Bronchial epithelial cell (primary cell): ENCODE measurements at regions not wholly inside any gene's neighbourhood (a gene's known extent, or its start where the extent isn't known, plus 50 kb on each side); places are given as distances from the start of the nearest gene placed in this dataset.

Experiments
- DNase-seq: peaks from one replicate; pipeline ENCODE4 v3.0.0-alpha.2; 2010; ENCODE audit warnings: low read depth
- FAIRE-seq: peaks from 2 replicates; lab custom pipeline; 2011; peaks lifted over from hg19 to GRCh38; lab: Jason Lieb, UNC
- H3K27me3 ChIP-seq: 2 replicates; pipeline ENCODE4 v1.5.1; 2011; ENCODE audit warnings: low read length; ENCODE audit not compliant: control insufficient read depth, insufficient read depth
- H3K36me3 ChIP-seq: 2 replicates; pipeline ENCODE4 v1.5.1; 2011; ENCODE audit warnings: low read length; ENCODE audit not compliant: control insufficient read depth, insufficient read depth
- H3K4me3 ChIP-seq: 2 replicates; pipeline ENCODE4 v1.5.1; 2011; ENCODE audit warnings: mild to moderate bottlenecking, low read depth, low read length, control low read depth
- CTCF ChIP-seq: IDR thresholded peaks from 2 replicates; pipeline ENCODE4 v1.5.1; 2011; ENCODE audit warnings: mild to moderate bottlenecking, moderate library complexity, low read length, control low read depth, inconsistent platforms; ENCODE audit not compliant: insufficient read depth, severe bottlenecking

DNA sequence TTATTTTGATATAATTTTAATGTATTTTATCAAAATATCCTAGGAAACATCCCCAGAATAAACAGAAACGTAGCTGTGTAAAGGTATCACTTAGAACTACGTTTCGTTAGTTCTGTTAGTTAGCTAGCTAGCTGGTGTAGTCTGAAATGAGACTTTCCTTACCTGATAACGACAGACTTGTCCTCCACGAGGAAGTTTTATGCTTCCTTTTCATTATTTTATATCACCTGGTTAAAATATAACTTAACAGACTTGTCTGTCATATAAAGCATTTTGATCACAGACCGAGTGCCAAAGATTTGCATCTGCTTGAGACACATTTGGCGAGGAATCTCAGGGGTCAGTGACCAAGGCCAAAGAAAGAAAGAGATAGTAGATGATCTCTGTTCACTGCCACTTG lies 829.5 kb downstream of the VGLL3 start:
- Histone ChIP-seq H3K36me3 (no peaks in the 10 kb centered on the region), H3K27me3 (no peaks in the 10 kb centered on the region), H3K4me3 (no peak overlapping the region)
- no peak for TF ChIP-seq CTCF
- no peak for FAIRE-seq
- no peak for DNase-seq

GRCh38 chr3:86152620-86153019 lies 838.3 kb downstream of the VGLL3 start:
- Histone ChIP-seq H3K27me3 (no peaks in the 10 kb centered on the region), H3K4me3 (no peak overlapping the region), H3K36me3 (no peaks in the 10 kb centered on the region)
- TF ChIP-seq CTCF: no peak
- FAIRE-seq (no peak), DNase-seq (no peak)

DNA sequence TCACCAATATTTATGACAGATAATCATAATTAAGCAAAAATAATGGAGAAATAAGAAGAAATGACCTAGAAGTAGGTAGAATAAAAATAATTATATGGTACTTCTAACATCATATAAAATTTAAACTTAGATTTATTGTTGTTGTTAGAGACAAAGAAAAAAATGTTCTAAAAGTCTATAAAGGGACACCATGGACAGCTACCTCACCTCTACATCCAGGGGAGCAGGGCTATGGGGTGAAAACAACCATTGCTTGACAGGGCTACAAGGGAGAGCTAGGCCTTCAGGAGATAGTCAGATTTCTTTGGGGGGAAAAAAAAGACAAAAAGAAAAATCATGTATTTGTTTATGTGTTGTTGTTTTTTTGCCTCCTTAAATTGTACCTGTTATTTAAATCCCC lies 841.9 kb downstream of the VGLL3 start:
- Histone ChIP-seq H3K4me3 (no peak overlapping the region), H3K36me3 (no peaks in the 10 kb centered on the region), H3K27me3 (no peaks in the 10 kb centered on the region)
- TF ChIP-seq CTCF: no peak
- FAIRE-seq (no peak), DNase-seq (no peak)

GRCh38 chr3:86147119-86147518 lies 843.8 kb downstream of the VGLL3 start:
- DNase-seq: no peak
- no peak for TF ChIP-seq CTCF
- no peak overlapping the region for H3K4me3 ChIP-seq
- no peaks in the 10 kb centered on the region for H3K27me3 ChIP-seq
- H3K36me3 ChIP-seq: no peaks in the 10 kb centered on the region
- FAIRE-seq: no peak

DNA sequence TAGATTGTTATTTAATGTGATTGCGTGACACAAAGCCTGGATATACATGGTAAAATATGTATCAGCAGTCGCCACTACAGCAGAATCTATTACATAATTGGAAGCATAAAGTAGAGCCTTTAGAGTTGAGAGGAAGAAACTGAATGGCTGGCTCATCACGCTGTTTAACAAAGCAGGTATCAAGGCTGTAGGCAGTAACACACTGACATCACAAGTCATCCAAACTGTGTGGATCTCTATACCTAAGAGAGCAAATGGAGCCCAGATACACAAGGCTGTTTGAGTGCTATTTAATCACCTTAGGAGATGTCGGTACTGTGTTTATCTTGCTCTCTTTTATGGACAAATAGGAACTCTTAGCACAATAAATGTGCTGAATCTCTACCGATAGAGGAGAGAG lies 864.4 kb downstream of the VGLL3 start:
- FAIRE-seq (no peak), DNase-seq (no peak)
- H3K4me3 ChIP-seq: no peak overlapping the region
- H3K27me3 ChIP-seq: no peaks in the 10 kb centered on the region
- no peaks in the 10 kb centered on the region for H3K36me3 ChIP-seq
- TF ChIP-seq CTCF: no peak
